ENCODE measurements at regions not wholly inside any gene's neighbourhood (a gene's known extent, or its start where the extent isn't known, plus 50 kb on each side); places are given as distances from the start of the nearest gene placed in this dataset.

GRCh38 chr20:41748756-41749582 is 130.8 kb upstream of the CHD6 start:
- no peaks in the 10 kb centered on the region for H3K4me1 ChIP-seq (ENCODE audit: low read depth, poor library complexity, severe bottlenecking)
- no peak overlapping the region for H3K9ac ChIP-seq
- TF ChIP-seq, protein P1, sequence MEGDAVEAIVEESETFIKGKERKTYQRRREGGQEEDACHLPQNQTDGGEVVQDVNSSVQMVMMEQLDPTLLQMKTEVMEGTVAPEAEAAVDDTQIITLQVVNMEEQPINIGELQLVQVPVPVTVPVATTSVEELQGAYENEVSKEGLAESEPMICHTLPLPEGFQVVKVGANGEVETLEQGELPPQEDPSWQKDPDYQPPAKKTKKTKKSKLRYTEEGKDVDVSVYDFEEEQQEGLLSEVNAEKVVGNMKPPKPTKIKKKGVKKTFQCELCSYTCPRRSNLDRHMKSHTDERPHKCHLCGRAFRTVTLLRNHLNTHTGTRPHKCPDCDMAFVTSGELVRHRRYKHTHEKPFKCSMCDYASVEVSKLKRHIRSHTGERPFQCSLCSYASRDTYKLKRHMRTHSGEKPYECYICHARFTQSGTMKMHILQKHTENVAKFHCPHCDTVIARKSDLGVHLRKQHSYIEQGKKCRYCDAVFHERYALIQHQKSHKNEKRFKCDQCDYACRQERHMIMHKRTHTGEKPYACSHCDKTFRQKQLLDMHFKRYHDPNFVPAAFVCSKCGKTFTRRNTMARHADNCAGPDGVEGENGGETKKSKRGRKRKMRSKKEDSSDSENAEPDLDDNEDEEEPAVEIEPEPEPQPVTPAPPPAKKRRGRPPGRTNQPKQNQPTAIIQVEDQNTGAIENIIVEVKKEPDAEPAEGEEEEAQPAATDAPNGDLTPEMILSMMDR (conservative IDR thresholded peaks at IDR 0.05; ENCODE audit: low read depth, low read length), result no peak
- no peaks in the 10 kb centered on the region for H3K79me2 ChIP-seq (ENCODE audit: insufficient read depth, low read depth)
- no peak overlapping the region for H2AFZ ChIP-seq (ENCODE audit: low read depth)
- H3K27ac ChIP-seq, result no peak overlapping the region
- no peaks in the 10 kb centered on the region for H3K36me3 ChIP-seq (ENCODE audit: insufficient read depth)
- H4K20me1 ChIP-seq (ENCODE audit: insufficient read depth), result no peaks in the 10 kb centered on the region
- H3K4me3 ChIP-seq (IDR thresholded peaks at IDR 0.05; ENCODE audit: insufficient read depth, low read depth, low read length), result no peak overlapping the region
- H3K27me3 ChIP-seq (ENCODE audit: insufficient read depth, low read depth), result no peaks in the 10 kb centered on the region
- H3K4me2 ChIP-seq, result no peak overlapping the region

- Histone ChIP-seq H4K20me1 (ENCODE audit: insufficient read depth) (no peaks in the 10 kb centered on the region), H3K79me2 (ENCODE audit: insufficient read depth, low read depth) (no peaks in the 10 kb centered on the region), H3K9ac (no peak overlapping the region), H3K4me1 (ENCODE audit: low read depth, poor library complexity, severe bottlenecking) (no peaks in the 10 kb centered on the region), H3K4me2 (no peak overlapping the region), H3K36me3 (ENCODE audit: insufficient read depth) (no peaks in the 10 kb centered on the region), H3K27ac (no peak overlapping the region), H3K27me3 (ENCODE audit: insufficient read depth, low read depth) (no peaks in the 10 kb centered on the region), H3K4me3 (IDR thresholded peaks at IDR 0.05; ENCODE audit: insufficient read depth, low read depth, low read length) (no peak overlapping the region), H2AFZ (ENCODE audit: low read depth) (no peak overlapping the region)
- TF ChIP-seq, protein P1 (conservative IDR thresholded peaks at IDR 0.05; ENCODE audit: low read depth, low read length), result no peak
Observed at GRCh38 chr20:41748051-41748450, 129.9 kb upstream of the CHD6 start.

- H3K27ac ChIP-seq, result no peak overlapping the region
- no peaks in the 10 kb centered on the region for H3K4me1 ChIP-seq (ENCODE audit: low read depth, poor library complexity, severe bottlenecking)
- no peaks in the 10 kb centered on the region for H4K20me1 ChIP-seq (ENCODE audit: insufficient read depth)
- no peak overlapping the region for H3K4me2 ChIP-seq
- TF ChIP-seq, protein P1 (conservative IDR thresholded peaks at IDR 0.05; ENCODE audit: low read depth, low read length), result no peak
- no peak overlapping the region for H2AFZ ChIP-seq (ENCODE audit: low read depth)
- H3K4me3 ChIP-seq (IDR thresholded peaks at IDR 0.05; ENCODE audit: insufficient read depth, low read depth, low read length), result no peak overlapping the region
- no peaks in the 10 kb centered on the region for H3K36me3 ChIP-seq (ENCODE audit: insufficient read depth)
- no peaks in the 10 kb centered on the region for H3K79me2 ChIP-seq (ENCODE audit: insufficient read depth, low read depth)
- no peaks in the 10 kb centered on the region for H3K27me3 ChIP-seq (ENCODE audit: insufficient read depth, low read depth)
- H3K9ac ChIP-seq, result no peak overlapping the region
Observed at GRCh38 chr20:41747226-41747625, 129.0 kb upstream of the CHD6 start.

GRCh38 chr20:41746635-41747034 is 128.5 kb upstream of the CHD6 start:
- Histone ChIP-seq H3K79me2 (ENCODE audit: insufficient read depth, low read depth) (no peaks in the 10 kb centered on the region), H3K4me3 (IDR thresholded peaks at IDR 0.05; ENCODE audit: insufficient read depth, low read depth, low read length) (no peak overlapping the region)
- TF ChIP-seq, protein P1 (conservative IDR thresholded peaks at IDR 0.05; ENCODE audit: low read depth, low read length), result no peak

More at GRCh38 chr20:41746635-41747034, 128.5 kb upstream of the CHD6 start:
- Histone ChIP-seq H3K27me3 (ENCODE audit: insufficient read depth, low read depth) (no peaks in the 10 kb centered on the region), H3K36me3 (ENCODE audit: insufficient read depth) (no peaks in the 10 kb centered on the region), H3K4me2 (no peak overlapping the region), H4K20me1 (ENCODE audit: insufficient read depth) (no peaks in the 10 kb centered on the region), H3K9ac (no peak overlapping the region), H2AFZ (ENCODE audit: low read depth) (no peak overlapping the region), H3K4me1 (ENCODE audit: low read depth, poor library complexity, severe bottlenecking) (no peaks in the 10 kb centered on the region), H3K27ac (no peak overlapping the region)
